UCSD-AML1 (cell line): ENCODE measurements at regions not wholly inside any gene's neighbourhood (a gene's known extent, or its start where the extent isn't known, plus 50 kb on each side); places are given as distances from the start of the nearest gene placed in this dataset.
"Not testable (repeated sequence)": the region's sequence is repeated elsewhere in the genome, so short reads cannot be mapped to it uniquely, and the experiment has no call there.

Source experiments
- DNase-seq: peaks from one replicate; lab custom pipeline; 2025; ENCODE audit not compliant: unreplicated experiment; lab: John Stamatoyannopoulos, UW

GRCh38 chr7:6988608-6989007, 162.5 kb upstream of the CCZ1B start:
- DNase-seq: not testable (repeated sequence)

GRCh38 chr7:6989968-6990367, 163.9 kb upstream of the CCZ1B start:
- DNase-seq: not testable (repeated sequence)

GRCh38 chr7:6990426-6991152, 164.5 kb upstream of the CCZ1B start:
- not testable (repeated sequence) for DNase-seq

GRCh38 chr7:6991169-6991611, 165.1 kb upstream of the CCZ1B start:
- not testable (repeated sequence) for DNase-seq

- not testable (repeated sequence) for DNase-seq
These were observed 165.6 kb upstream of the CCZ1B start for GRCh38 chr7:6991686-6992085.

GRCh38 chr7:6992133-6992532, 166.1 kb upstream of the CCZ1B start:
- DNase-seq: not testable (repeated sequence)

- DNase-seq: not testable (repeated sequence)
These were observed 169.0 kb upstream of the CCZ1B start for GRCh38 chr7:6995026-6995425.

GRCh38 chr7:6995493-6996289, 169.6 kb upstream of the CCZ1B start:
- not testable (repeated sequence) for DNase-seq

- DNase-seq: not testable (repeated sequence)
These were observed 173.1 kb upstream of the CCZ1B start for GRCh38 chr7:6999067-6999666.

GRCh38 chr7:7002418-7003062, 176.5 kb upstream of the CCZ1B start:
- DNase-seq: no peak

GRCh38 chr7:7005303-7005702, 177.0 kb upstream of the C1GALT1 start:
- DNase-seq: no peak

- DNase-seq: not testable (repeated sequence)
These were observed 176.4 kb upstream of the C1GALT1 start for GRCh38 chr7:7005949-7006348.

- DNase-seq: not testable (repeated sequence)
These were observed 171.1 kb upstream of the C1GALT1 start for GRCh38 chr7:7011241-7011640.

GRCh38 chr7:7011751-7012150, 170.6 kb upstream of the C1GALT1 start:
- DNase-seq: not testable (repeated sequence)

- DNase-seq: no peak
These were observed 167.3 kb upstream of the C1GALT1 start for GRCh38 chr7:7014827-7015595.

- DNase-seq: no peak
These were observed 164.6 kb upstream of the C1GALT1 start for GRCh38 chr7:7017707-7018280.

- DNase-seq: no peak
These were observed 164.1 kb upstream of the C1GALT1 start for GRCh38 chr7:7018290-7018689.

- DNase-seq: no peak
These were observed 150.1 kb upstream of the C1GALT1 start for GRCh38 chr7:7032221-7032620.

- DNase-seq: no peak
These were observed 146.5 kb upstream of the C1GALT1 start for GRCh38 chr7:7035851-7036250.

GRCh38 chr7:7042286-7042893, 140.0 kb upstream of the C1GALT1 start:
- not testable (repeated sequence) for DNase-seq
